ENCODE measurements at regions not wholly inside any gene's neighbourhood (a gene's known extent, or its start where the extent isn't known, plus 50 kb on each side); places are given as distances from the start of the nearest gene placed in this dataset.
"Not testable (repeated sequence)": the region's sequence is repeated elsewhere in the genome, so short reads cannot be mapped to it uniquely, and the experiment has no call there.

GRCh38 chr9:124084087-124084486 is 72.5 kb downstream of the LHX2 start:
- H3K36me3 Mint-ChIP-seq (ENCODE audit: low read depth), result no peaks in the 10 kb centered on the region
- H3K4me1 Mint-ChIP-seq (ENCODE audit: low read depth), result no peaks in the 10 kb centered on the region
- H3K9me3 Mint-ChIP-seq, result no peaks in the 10 kb centered on the region
- H3K27ac Mint-ChIP-seq, result no peak overlapping the region
- H3K4me3 Mint-ChIP-seq, result no peak overlapping the region
- peaks cover 10% of the 10 kb centered on the region for H3K27me3 Mint-ChIP-seq (ENCODE audit: low read depth)

GRCh38 chr9:124087226-124087625 is 75.7 kb downstream of the LHX2 start:
- Mint-ChIP-seq H3K9me3 (no peaks in the 10 kb centered on the region), H3K4me1 (ENCODE audit: low read depth) (no peaks in the 10 kb centered on the region), H3K27ac (no peak overlapping the region), H3K4me3 (no peak overlapping the region), H3K27me3 (ENCODE audit: low read depth) (peaks cover 10% of the 10 kb centered on the region), H3K36me3 (ENCODE audit: low read depth) (no peaks in the 10 kb centered on the region)

- no peaks in the 10 kb centered on the region for H3K36me3 Mint-ChIP-seq (ENCODE audit: low read depth)
- no peaks in the 10 kb centered on the region for H3K9me3 Mint-ChIP-seq
- H3K27me3 Mint-ChIP-seq (ENCODE audit: low read depth), result peaks cover 10% of the 10 kb centered on the region
- H3K4me1 Mint-ChIP-seq (ENCODE audit: low read depth), result no peaks in the 10 kb centered on the region
- no peak overlapping the region for H3K4me3 Mint-ChIP-seq
- H3K27ac Mint-ChIP-seq, result no peak overlapping the region
Observed at GRCh38 chr9:124088476-124088837, 76.9 kb downstream of the LHX2 start.

GRCh38 chr9:124089631-124090488 is 78.3 kb downstream of the LHX2 start:
- not testable (repeated sequence) for H3K9me3 Mint-ChIP-seq; H3K4me1 Mint-ChIP-seq (ENCODE audit: low read depth); H3K36me3 Mint-ChIP-seq (ENCODE audit: low read depth); H3K27me3 Mint-ChIP-seq (ENCODE audit: low read depth); H3K27ac Mint-ChIP-seq; H3K4me3 Mint-ChIP-seq

- Mint-ChIP-seq H3K9me3 (no peaks in the 10 kb centered on the region), H3K36me3 (ENCODE audit: low read depth) (no peaks in the 10 kb centered on the region), H3K4me3 (no peak overlapping the region), H3K4me1 (ENCODE audit: low read depth) (no peaks in the 10 kb centered on the region), H3K27me3 (ENCODE audit: low read depth) (no peaks in the 10 kb centered on the region), H3K27ac (no peak overlapping the region)
Observed at GRCh38 chr9:124098141-124098905, 86.8 kb downstream of the LHX2 start.

- no peaks in the 10 kb centered on the region for H3K4me1 Mint-ChIP-seq (ENCODE audit: low read depth)
- no peaks in the 10 kb centered on the region for H3K36me3 Mint-ChIP-seq (ENCODE audit: low read depth)
- H3K27ac Mint-ChIP-seq, result no peak overlapping the region
- H3K4me3 Mint-ChIP-seq, result no peak overlapping the region
- no peaks in the 10 kb centered on the region for H3K9me3 Mint-ChIP-seq
- H3K27me3 Mint-ChIP-seq (ENCODE audit: low read depth), result no peaks in the 10 kb centered on the region
Observed at GRCh38 chr9:124099860-124100259, 88.3 kb downstream of the LHX2 start.

GRCh38 chr9:124101215-124101968 is 89.8 kb downstream of the LHX2 start:
- no peaks in the 10 kb centered on the region for H3K36me3 Mint-ChIP-seq (ENCODE audit: low read depth)
- H3K27me3 Mint-ChIP-seq (ENCODE audit: low read depth), result no peaks in the 10 kb centered on the region
- H3K27ac Mint-ChIP-seq, result no peak overlapping the region
- H3K4me3 Mint-ChIP-seq, result no peak overlapping the region
- H3K4me1 Mint-ChIP-seq (ENCODE audit: low read depth), result no peaks in the 10 kb centered on the region
- H3K9me3 Mint-ChIP-seq, result no peaks in the 10 kb centered on the region

- Mint-ChIP-seq H3K4me3 (no peak overlapping the region), H3K27ac (no peak overlapping the region), H3K36me3 (ENCODE audit: low read depth) (no peaks in the 10 kb centered on the region), H3K9me3 (no peaks in the 10 kb centered on the region), H3K4me1 (ENCODE audit: low read depth) (no peaks in the 10 kb centered on the region), H3K27me3 (ENCODE audit: low read depth) (no peaks in the 10 kb centered on the region)
Observed at GRCh38 chr9:124101969-124102345, 90.4 kb downstream of the LHX2 start.

- Mint-ChIP-seq H3K9me3 (no peaks in the 10 kb centered on the region), H3K27me3 (ENCODE audit: low read depth) (no peaks in the 10 kb centered on the region), H3K36me3 (ENCODE audit: low read depth) (no peaks in the 10 kb centered on the region), H3K27ac (no peak overlapping the region), H3K4me1 (ENCODE audit: low read depth) (no peaks in the 10 kb centered on the region), H3K4me3 (no peak overlapping the region)
Observed at GRCh38 chr9:124102363-124102762, 90.8 kb downstream of the LHX2 start.

GRCh38 chr9:124105266-124105665 is 93.7 kb downstream of the LHX2 start:
- H3K9me3 Mint-ChIP-seq, result no peaks in the 10 kb centered on the region
- H3K27me3 Mint-ChIP-seq (ENCODE audit: low read depth), result no peaks in the 10 kb centered on the region
- no peaks in the 10 kb centered on the region for H3K36me3 Mint-ChIP-seq (ENCODE audit: low read depth)
- no peak overlapping the region for H3K4me3 Mint-ChIP-seq
- H3K4me1 Mint-ChIP-seq (ENCODE audit: low read depth), result no peaks in the 10 kb centered on the region
- no peak overlapping the region for H3K27ac Mint-ChIP-seq

GRCh38 chr9:124108216-124108615 is 96.6 kb downstream of the LHX2 start:
- H3K27me3 Mint-ChIP-seq (ENCODE audit: low read depth), result no peaks in the 10 kb centered on the region
- no peaks in the 10 kb centered on the region for H3K4me1 Mint-ChIP-seq (ENCODE audit: low read depth)
- H3K36me3 Mint-ChIP-seq (ENCODE audit: low read depth), result no peaks in the 10 kb centered on the region
- H3K4me3 Mint-ChIP-seq, result no peak overlapping the region
- H3K27ac Mint-ChIP-seq, result no peak overlapping the region
- H3K9me3 Mint-ChIP-seq, result no peaks in the 10 kb centered on the region

- no peak overlapping the region for H3K4me3 Mint-ChIP-seq
- no peaks in the 10 kb centered on the region for H3K36me3 Mint-ChIP-seq (ENCODE audit: low read depth)
- no peaks in the 10 kb centered on the region for H3K27me3 Mint-ChIP-seq (ENCODE audit: low read depth)
- H3K9me3 Mint-ChIP-seq, result no peaks in the 10 kb centered on the region
- H3K4me1 Mint-ChIP-seq (ENCODE audit: low read depth), result no peaks in the 10 kb centered on the region
- no peak overlapping the region for H3K27ac Mint-ChIP-seq
Observed at GRCh38 chr9:124110307-124110915, 98.8 kb downstream of the LHX2 start.

GRCh38 chr9:124116683-124117363 is 105.3 kb downstream of the LHX2 start:
- H3K36me3 Mint-ChIP-seq (ENCODE audit: low read depth), result no peaks in the 10 kb centered on the region
- H3K4me3 Mint-ChIP-seq, result no peak overlapping the region
- H3K4me1 Mint-ChIP-seq (ENCODE audit: low read depth), result no peaks in the 10 kb centered on the region
- no peaks in the 10 kb centered on the region for H3K27me3 Mint-ChIP-seq (ENCODE audit: low read depth)
- peaks cover 4% of the 10 kb centered on the region for H3K9me3 Mint-ChIP-seq
- H3K27ac Mint-ChIP-seq, result no peak overlapping the region

- H3K4me3 Mint-ChIP-seq, result no peak overlapping the region
- H3K9me3 Mint-ChIP-seq, result peaks cover 4% of the 10 kb centered on the region
- no peak overlapping the region for H3K27ac Mint-ChIP-seq
- H3K4me1 Mint-ChIP-seq (ENCODE audit: low read depth), result no peaks in the 10 kb centered on the region
- H3K36me3 Mint-ChIP-seq (ENCODE audit: low read depth), result no peaks in the 10 kb centered on the region
- H3K27me3 Mint-ChIP-seq (ENCODE audit: low read depth), result no peaks in the 10 kb centered on the region
Observed at GRCh38 chr9:124118894-124119293, 107.3 kb downstream of the LHX2 start.
